GM10266 (cell line): ENCODE measurements at regions not wholly inside any gene's neighbourhood (a gene's known extent, or its start where the extent isn't known, plus 50 kb on each side); places are given as distances from the start of the nearest gene placed in this dataset.

Source experiments
- DNase-seq: peaks from one replicate; pipeline ENCODE4 v3.0.0; 2012; ENCODE audit errors: extremely low spot score
- TF ChIP-seq, protein P1 (sequence below): IDR thresholded peaks from 2 replicates; pipeline ENCODE4 v1.5.1; 2012; ENCODE audit warnings: mild to moderate bottlenecking, low read depth; ENCODE audit not compliant: control insufficient read depth, insufficient read depth; ENCODE audit errors: missing control alignments

- DNase-seq: no peak
- TF ChIP-seq, protein P1, sequence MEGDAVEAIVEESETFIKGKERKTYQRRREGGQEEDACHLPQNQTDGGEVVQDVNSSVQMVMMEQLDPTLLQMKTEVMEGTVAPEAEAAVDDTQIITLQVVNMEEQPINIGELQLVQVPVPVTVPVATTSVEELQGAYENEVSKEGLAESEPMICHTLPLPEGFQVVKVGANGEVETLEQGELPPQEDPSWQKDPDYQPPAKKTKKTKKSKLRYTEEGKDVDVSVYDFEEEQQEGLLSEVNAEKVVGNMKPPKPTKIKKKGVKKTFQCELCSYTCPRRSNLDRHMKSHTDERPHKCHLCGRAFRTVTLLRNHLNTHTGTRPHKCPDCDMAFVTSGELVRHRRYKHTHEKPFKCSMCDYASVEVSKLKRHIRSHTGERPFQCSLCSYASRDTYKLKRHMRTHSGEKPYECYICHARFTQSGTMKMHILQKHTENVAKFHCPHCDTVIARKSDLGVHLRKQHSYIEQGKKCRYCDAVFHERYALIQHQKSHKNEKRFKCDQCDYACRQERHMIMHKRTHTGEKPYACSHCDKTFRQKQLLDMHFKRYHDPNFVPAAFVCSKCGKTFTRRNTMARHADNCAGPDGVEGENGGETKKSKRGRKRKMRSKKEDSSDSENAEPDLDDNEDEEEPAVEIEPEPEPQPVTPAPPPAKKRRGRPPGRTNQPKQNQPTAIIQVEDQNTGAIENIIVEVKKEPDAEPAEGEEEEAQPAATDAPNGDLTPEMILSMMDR: no peak
Observed at GRCh38 chr1:209402697-209403096, 180.8 kb upstream of the CAMK1G start.

DNA sequence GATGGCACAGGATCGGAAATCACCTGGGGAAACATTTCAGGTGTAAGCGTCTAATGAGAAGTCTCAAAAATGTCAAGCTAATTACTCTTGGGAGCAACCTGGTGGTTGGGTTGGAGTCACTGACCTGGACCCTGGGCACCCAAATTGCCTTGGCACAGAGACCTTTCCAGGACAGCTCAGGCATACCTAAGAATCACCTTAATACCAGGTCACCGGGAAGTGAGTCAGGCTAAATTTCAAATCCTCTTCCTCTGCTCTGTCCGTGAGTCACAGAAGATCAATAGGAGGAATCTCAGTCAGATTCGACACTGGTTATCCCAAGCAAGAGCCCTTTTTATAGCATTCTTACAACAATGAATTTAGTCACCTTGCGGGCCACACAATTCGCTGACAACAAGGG is 179.6 kb upstream of the CAMK1G start:
- no peak for DNase-seq
- TF ChIP-seq, protein P1: no peak

DNA sequence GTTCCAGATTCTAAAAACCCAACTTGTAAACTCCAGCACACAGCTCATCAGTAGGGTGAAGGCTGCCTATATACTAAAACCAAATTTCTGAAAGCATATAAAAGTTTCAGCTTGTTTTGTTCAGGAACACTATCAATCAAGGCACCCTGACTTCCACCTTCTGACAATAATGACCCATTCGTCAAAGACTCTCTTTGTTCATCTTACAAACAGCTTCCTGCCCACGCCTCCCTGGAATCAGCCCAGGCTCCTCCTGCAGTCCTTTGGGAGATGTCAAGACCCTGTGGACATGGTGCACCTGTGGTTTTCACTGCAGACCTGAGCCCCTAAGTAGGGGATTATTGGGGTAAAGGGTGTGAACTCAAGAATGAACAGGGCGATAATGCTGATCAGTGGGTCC is 178.9 kb upstream of the CAMK1G start:
- TF ChIP-seq, protein P1: no peak
- DNase-seq: no peak

DNA sequence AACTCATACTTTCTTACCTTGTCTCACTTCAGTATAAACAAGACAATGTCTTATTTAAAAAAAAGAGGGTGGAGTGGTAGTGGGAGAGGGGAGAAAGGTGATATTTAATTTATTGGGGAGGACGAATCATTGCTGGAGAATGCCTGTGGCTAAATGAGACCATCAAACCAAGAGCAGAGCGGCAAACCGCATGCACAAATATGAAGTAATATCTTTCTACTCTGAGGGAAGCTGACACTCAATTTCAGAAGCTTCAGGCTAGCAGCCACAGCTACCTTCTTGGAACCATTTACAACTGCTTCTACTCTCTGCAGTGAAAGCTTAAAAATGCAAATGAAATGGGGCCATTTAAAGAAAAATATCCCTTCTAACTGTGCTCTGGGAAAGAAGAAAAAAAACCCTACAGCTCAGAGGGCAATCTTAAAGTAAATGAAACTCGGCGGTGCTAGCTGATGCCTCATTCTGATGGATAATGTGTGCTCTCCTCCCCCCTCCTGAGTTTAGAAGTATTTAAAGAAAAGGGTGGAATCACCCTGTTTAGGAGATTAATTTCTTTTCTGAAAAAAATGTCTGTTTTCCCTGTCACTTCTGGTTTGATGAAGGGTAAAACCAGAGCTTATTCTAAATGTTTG is 178.2 kb upstream of the CAMK1G start:
- DNase-seq: no peak
- TF ChIP-seq, protein P1: no peak

DNA sequence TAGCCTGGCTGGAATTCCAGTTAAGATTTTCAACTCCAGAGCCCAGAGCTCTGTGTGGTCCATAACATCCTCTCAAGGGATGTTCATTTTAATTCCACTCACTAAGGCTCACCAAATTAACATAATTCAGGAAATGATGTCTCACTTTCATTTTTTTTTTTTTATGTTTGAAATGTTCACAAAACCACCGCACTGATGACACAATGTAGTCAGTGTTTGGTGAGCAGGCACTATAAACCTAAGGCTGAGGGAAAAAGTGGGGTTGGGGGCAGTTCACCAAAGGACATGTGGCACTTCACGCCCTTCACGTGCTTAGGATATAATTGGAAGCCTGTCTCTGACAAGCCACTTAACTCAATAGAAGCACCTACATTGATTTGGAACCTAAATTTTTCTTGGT is 177.3 kb upstream of the CAMK1G start:
- no peak for DNase-seq
- TF ChIP-seq, protein P1: no peak

DNA sequence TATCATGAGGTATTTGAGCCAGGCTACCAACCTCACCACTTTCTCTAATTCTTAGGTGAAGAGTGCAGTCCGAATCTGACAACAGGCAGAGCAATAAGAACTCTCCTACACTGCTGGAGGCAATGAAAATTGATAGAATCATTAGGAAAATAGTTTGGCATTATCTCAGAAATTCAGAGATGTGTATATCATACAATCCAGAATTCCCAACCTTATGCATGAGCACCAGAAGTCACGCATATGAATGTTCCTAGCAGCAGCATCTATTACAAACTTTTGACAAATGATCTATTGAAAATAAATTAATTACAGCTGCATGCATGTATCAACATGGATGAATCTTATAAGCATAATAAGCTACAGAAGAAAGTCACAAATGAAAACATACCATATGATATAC is 176.9 kb upstream of the CAMK1G start:
- no peak for DNase-seq
- TF ChIP-seq, protein P1: no peak

DNA sequence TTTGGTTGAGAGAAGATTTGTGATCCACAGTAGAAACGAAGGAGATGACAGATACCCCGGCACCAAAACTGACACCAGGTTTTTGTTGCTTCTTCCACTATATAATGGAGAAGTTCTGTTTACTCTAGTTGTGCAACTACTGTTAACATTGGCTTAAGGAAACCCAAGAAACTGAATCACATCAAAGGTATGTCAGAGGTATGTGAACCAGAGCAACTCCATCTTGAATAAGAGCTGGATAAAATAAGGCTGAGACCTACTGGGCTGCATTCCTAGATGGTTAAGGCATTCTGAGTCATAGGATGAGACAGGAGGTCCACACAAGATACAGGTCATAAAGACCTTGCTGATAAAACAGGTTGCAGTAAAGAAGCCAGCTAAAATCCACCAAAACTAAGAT is 173.7 kb upstream of the CAMK1G start:
- no peak for DNase-seq
- TF ChIP-seq, protein P1: no peak
